ENCODE measurements at regions not wholly inside any gene's neighbourhood (a gene's known extent, or its start where the extent isn't known, plus 50 kb on each side); places are given as distances from the start of the nearest gene placed in this dataset.
A peak's percentile ranks its signal among the peaks of the same experiment; 100 is the strongest.

GRCh38 chr9:673264-673965 is 168.1 kb upstream of the DMRT1 start (continued):
- TF ChIP-seq NFE2 (CRISPR knock-in tag; IDR thresholded peaks at IDR 0.05) (no peak), ZFP90 (CRISPR knock-in tag; IDR thresholded peaks at IDR 0.05; ENCODE audit: borderline replicate concordance) (no peak), ZNF766 (CRISPR knock-in tag; IDR thresholded peaks at IDR 0.05; ENCODE audit: borderline replicate concordance) (no peak), CEBPZ (IDR thresholded peaks at IDR 0.05; ENCODE audit: low read length) (no peak), FOXP4 (CRISPR knock-in tag; IDR thresholded peaks at IDR 0.05) (peak; percentile 73), ZNF33B (CRISPR knock-in tag; IDR thresholded peaks at IDR 0.05) (no peak), TERF1 (CRISPR knock-in tag; IDR thresholded peaks at IDR 0.05) (no peak), ZNF703 (CRISPR knock-in tag; IDR thresholded peaks at IDR 0.05; ENCODE audit: borderline replicate concordance) (0 out of 2 replicates have a peak, but pooled peaks have one; percentile 35), XRCC5 (optimal IDR thresholded peaks at IDR 0.05; ENCODE audit: low read length) (no peak), ZNF205 (CRISPR knock-in tag; IDR thresholded peaks at IDR 0.05) (no peak)
- TF ChIP-seq, protein P1, sequence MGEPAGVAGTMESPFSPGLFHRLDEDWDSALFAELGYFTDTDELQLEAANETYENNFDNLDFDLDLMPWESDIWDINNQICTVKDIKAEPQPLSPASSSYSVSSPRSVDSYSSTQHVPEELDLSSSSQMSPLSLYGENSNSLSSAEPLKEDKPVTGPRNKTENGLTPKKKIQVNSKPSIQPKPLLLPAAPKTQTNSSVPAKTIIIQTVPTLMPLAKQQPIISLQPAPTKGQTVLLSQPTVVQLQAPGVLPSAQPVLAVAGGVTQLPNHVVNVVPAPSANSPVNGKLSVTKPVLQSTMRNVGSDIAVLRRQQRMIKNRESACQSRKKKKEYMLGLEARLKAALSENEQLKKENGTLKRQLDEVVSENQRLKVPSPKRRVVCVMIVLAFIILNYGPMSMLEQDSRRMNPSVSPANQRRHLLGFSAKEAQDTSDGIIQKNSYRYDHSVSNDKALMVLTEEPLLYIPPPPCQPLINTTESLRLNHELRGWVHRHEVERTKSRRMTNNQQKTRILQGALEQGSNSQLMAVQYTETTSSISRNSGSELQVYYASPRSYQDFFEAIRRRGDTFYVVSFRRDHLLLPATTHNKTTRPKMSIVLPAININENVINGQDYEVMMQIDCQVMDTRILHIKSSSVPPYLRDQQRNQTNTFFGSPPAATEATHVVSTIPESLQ (CRISPR knock-in tag; conservative IDR thresholded peaks at IDR 0.05) = no peak
- TF ChIP-seq, protein P2, sequence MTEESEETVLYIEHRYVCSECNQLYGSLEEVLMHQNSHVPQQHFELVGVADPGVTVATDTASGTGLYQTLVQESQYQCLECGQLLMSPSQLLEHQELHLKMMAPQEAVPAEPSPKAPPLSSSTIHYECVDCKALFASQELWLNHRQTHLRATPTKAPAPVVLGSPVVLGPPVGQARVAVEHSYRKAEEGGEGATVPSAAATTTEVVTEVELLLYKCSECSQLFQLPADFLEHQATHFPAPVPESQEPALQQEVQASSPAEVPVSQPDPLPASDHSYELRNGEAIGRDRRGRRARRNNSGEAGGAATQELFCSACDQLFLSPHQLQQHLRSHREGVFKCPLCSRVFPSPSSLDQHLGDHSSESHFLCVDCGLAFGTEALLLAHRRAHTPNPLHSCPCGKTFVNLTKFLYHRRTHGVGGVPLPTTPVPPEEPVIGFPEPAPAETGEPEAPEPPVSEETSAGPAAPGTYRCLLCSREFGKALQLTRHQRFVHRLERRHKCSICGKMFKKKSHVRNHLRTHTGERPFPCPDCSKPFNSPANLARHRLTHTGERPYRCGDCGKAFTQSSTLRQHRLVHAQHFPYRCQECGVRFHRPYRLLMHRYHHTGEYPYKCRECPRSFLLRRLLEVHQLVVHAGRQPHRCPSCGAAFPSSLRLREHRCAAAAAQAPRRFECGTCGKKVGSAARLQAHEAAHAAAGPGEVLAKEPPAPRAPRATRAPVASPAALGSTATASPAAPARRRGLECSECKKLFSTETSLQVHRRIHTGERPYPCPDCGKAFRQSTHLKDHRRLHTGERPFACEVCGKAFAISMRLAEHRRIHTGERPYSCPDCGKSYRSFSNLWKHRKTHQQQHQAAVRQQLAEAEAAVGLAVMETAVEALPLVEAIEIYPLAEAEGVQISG (CRISPR knock-in tag; IDR thresholded peaks at IDR 0.05) = no peak
- TF ChIP-seq, protein P3, sequence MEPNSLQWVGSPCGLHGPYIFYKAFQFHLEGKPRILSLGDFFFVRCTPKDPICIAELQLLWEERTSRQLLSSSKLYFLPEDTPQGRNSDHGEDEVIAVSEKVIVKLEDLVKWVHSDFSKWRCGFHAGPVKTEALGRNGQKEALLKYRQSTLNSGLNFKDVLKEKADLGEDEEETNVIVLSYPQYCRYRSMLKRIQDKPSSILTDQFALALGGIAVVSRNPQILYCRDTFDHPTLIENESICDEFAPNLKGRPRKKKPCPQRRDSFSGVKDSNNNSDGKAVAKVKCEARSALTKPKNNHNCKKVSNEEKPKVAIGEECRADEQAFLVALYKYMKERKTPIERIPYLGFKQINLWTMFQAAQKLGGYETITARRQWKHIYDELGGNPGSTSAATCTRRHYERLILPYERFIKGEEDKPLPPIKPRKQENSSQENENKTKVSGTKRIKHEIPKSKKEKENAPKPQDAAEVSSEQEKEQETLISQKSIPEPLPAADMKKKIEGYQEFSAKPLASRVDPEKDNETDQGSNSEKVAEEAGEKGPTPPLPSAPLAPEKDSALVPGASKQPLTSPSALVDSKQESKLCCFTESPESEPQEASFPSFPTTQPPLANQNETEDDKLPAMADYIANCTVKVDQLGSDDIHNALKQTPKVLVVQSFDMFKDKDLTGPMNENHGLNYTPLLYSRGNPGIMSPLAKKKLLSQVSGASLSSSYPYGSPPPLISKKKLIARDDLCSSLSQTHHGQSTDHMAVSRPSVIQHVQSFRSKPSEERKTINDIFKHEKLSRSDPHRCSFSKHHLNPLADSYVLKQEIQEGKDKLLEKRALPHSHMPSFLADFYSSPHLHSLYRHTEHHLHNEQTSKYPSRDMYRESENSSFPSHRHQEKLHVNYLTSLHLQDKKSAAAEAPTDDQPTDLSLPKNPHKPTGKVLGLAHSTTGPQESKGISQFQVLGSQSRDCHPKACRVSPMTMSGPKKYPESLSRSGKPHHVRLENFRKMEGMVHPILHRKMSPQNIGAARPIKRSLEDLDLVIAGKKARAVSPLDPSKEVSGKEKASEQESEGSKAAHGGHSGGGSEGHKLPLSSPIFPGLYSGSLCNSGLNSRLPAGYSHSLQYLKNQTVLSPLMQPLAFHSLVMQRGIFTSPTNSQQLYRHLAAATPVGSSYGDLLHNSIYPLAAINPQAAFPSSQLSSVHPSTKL (CRISPR knock-in tag; IDR thresholded peaks at IDR 0.05) = 0 out of 2 replicates have a peak, but pooled peaks have one; percentile 35

All from HepG2 (cell line).